Lower leg skin (tissue), 3 donors: ENCODE measurements at regions not wholly inside any gene's neighbourhood (a gene's known extent, or its start where the extent isn't known, plus 50 kb on each side); places are given as distances from the start of the nearest gene placed in this dataset.

ENCODE experiments used
- CTCF ChIP-seq, 3 donors: fragments of 450-650 bp; IDR thresholded peaks; one replicate each; pipeline ENCODE4 v1.5.1; 2016; ENCODE audit warnings: antibody characterized with exemption in 3 of 3, mild to moderate bottlenecking in 3 of 3, moderate library complexity in 2 of 3
- POLR2A ChIP-seq, 2 donors: fragments of 450-650 bp; IDR thresholded peaks; one replicate each; pipeline ENCODE4 v1.6.1; 2016 to 2017; ENCODE audit warnings: antibody characterized with exemption in 2 of 2, mild to moderate bottlenecking in 1 of 2, moderate library complexity in 1 of 2

GRCh38 chr10:4569151-4569550 lies 256.9 kb upstream of the AKR1E2 start:
- no peak for TF ChIP-seq CTCF (IDR thresholded peaks at IDR 0.05)
- no peak for TF ChIP-seq POLR2A (IDR thresholded peaks at IDR 0.05)
